Activated CD4-positive, alpha-beta T cell treated with anti-CD3 and anti-CD28 coated beads for 4 hours (primary cell): ENCODE measurements at regions not wholly inside any gene's neighbourhood (a gene's known extent, or its start where the extent isn't known, plus 50 kb on each side); places are given as distances from the start of the nearest gene placed in this dataset.
A peak's percentile ranks its signal among the peaks of the same experiment; 100 is the strongest.
"Not testable (repeated sequence)": the region's sequence is repeated elsewhere in the genome, so short reads cannot be mapped to it uniquely, and the experiment has no call there.

Experiments used
- DNase-seq, 2 donors: peaks; one replicate each; pipeline ENCODE4 v3.0.0-alpha.2; 2020

- no peak for DNase-seq
Measured at GRCh38 chr1:38608202-38608864, 251.2 kb downstream of the RRAGC start.

GRCh38 chr1:38607526-38607925 lies 252.0 kb downstream of the RRAGC start:
- no peak for DNase-seq

GRCh38 chr1:38605063-38605462 lies 254.5 kb downstream of the RRAGC start:
- no peak for DNase-seq

- DNase-seq, result no peak
Measured at GRCh38 chr1:38603907-38604306, 255.7 kb downstream of the RRAGC start.

DNA sequence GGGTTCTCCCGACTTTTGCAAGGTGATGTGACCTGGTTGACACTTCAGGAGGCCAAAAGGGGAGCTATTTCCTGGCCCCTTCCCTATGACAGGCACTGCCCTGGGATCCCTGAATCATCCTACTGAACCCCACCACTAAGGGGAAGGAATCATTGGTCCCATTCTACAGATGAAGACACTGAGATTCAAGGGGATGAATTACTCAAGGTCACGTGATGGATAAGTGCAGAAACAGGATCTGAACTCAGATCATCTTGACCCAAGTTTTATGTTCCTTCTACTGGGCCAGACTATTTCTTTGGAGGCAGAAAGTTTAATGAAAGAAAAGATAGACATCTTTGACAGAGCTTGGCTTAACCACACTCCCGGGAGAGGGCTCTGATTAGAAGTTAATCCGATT lies 258.7 kb downstream of the RRAGC start:
- DNase-seq, result no peak

DNA sequence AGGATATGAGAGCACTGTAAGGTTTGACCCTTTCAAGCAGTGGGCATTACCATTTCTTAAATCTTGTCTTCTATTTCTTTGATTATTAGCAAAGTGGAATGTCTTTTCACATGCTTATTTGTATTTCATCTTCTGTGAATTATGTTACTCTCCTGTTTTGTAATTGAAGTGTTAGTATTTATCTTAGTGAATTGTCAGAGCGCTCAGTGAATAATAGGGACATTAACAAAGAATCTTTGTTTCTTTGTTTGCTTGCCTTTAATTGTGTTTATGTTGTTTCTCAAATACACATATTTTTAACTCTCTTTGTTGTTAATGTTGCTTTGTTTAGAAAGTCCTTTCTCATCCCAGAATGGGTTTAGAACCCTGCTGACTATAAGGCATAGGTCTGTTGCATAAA lies 259.3 kb downstream of the RRAGC start:
- DNase-seq, result no peak

GRCh38 chr1:38598118-38598517 lies 261.5 kb downstream of the RRAGC start:
- no peak for DNase-seq

DNA sequence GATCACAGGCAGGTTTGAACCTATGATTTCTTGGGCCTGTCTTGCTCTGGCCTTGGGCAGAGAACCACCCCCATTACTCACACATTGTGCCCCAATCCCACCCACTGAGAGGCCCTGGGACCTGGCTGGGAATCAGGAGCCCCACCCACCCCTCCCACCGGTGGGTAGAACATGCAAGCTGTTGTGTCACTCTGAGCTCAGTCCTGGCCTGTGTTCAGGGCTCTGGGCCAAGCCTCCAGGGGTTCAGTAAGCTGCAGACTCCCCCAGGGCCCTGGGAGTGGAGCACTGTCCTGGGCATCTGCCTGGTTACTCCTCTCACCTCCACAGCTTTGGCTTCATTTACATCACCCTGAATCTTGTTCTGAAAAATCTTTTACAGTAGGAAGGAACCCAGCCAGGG lies 270.5 kb downstream of the RRAGC start:
- DNase-seq, result no peak

GRCh38 chr1:38587766-38588165 lies 271.8 kb downstream of the RRAGC start:
- no peak for DNase-seq

GRCh38 chr1:38586993-38587646 lies 272.5 kb downstream of the RRAGC start:
- DNase-seq, result peak; percentile 26 to 51

- no peak for DNase-seq
Measured at GRCh38 chr1:38585971-38586370, 273.6 kb downstream of the RRAGC start.

- no peak for DNase-seq
Measured at GRCh38 chr1:38585460-38585859, 274.1 kb downstream of the RRAGC start.

DNA sequence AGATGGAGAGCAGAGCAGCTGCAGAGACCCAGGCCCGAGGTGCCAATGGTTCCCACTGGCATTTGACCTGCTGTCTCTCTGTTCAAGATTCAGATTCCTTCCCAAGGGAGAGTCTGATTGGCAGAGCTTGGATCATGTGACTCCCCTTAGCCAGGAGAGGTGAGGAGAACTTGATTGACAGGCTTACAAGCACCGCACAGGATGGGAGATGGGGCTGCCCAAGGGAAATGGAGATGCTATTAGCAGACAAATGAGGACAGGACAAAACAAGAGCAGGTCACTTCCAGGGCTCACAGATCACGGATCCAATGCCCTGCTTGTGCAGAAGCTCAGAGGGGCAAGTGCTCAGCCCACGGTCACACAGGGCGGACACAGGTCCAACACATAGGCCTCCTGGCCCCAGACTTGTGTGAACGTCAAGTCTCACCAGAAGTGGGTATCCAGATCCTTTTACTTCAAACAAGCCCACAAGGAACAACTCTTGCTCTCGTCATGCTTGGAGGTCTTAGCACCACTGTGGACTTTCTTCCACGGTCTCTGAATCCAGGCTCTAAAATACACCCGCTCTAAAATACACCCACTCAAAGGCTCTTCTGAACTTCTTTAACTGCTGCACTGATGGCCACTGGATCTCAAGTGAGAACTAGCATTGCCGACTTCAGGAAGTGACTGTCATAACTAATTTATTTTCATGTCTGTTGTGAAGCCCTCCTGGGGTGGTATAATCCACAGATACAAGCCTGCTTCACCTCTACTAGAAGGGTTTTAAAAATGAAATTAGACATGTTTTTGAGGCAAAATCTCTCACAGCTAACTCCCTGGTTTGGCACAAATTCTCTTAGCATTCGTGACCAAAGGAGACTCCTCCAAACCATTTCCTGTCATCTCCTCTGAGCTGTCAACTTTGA lies 274.9 kb downstream of the RRAGC start:
- no peak for DNase-seq

DNA sequence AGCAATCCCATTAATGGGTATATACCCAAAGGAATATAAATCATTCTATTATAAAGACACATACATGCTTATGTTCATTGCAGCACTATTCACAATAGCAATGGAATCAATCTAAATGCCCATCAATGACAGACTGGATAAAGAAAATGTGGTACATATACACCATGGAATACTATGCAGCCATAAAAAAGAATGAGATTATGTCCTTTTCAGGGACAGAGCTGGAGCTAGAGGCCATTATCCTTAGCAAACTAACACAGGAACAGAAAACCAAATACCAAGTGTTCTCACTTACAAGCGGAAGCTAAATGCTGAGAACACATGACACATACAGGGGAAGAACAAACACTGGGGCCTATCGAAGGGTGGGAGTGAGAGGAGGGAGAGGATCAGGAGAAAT lies 276.3 kb downstream of the RRAGC start:
- DNase-seq, result not testable (repeated sequence)

DNA sequence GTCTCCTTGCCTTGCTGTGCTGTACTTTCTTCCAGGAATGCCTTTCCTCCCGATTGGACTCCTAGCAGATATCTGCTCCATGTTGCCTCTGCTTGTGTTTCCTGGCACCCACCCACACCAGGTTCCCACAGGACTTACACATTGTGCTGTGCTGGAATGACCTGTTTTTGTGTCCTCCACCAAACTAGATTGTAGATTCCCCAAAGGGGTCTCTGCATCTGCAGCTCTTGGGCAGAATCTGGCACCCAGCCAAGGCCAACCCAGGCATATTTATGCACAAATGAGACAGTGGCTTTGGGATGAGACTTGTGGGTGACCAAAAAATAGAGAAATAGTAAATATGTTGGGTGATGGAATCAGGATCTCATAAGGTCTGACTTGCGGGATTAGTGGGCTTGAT lies 278.2 kb downstream of the RRAGC start:
- no peak for DNase-seq

- DNase-seq, result no peak
Measured at GRCh38 chr1:38580594-38580993, 279.0 kb downstream of the RRAGC start.

DNA sequence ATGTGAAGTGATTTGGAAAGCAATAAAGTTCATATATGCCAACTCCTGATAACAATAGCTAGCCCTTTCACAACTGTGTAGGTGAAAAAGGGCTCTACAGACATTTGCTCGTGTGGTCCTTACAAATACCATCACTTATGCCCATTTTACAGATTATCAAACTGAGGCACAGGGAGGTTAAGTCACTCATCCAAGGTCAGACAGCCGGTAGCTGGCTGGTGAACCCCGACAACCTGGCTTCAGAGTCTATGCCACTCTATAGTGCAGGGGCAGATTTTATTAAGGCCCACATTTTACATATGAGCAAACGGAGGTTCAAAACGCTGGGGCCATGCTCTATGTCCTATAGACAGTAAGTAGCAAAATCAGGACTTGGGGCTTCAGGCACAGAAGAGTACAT lies 280.5 kb downstream of the RRAGC start:
- DNase-seq, result no peak

GRCh38 chr1:38578271-38578951 lies 281.2 kb downstream of the RRAGC start:
- no peak for DNase-seq

DNA sequence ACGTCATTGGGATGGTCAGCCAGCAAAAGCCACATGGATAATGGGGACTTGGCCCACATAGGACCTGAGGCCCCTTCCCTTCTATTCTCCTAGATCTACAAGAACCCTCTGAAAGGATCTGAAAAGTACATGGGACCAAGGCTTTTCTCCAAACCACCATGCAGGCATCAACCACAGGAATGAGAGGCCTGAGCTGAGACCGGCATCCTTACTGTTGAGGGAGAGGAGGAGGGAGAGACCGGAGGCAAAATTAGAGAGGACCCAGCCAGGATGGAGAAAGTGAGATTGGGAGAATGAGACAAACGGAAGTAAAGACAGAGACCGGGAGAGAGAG lies 281.7 kb downstream of the RRAGC start:
- DNase-seq, result no peak

DNA sequence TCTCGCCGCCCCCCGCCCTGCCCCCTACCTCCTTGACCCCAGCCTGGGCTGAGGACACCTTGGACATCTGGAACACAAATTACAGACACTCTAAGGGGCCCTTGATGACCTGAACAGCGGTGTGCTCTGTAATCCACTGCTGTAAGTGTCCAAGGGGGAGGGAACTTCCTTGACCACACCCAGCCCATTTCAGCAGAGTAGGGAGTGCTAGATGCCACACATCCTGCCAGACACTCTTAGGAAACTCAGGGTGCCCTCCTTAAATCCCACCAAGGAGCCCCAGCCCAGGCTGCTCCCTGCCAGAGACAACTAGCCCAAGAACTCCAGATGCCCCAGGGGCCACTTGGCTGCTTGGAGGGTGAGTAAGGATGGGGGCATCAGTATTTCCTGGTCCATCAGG lies 282.2 kb downstream of the RRAGC start:
- no peak for DNase-seq

DNA sequence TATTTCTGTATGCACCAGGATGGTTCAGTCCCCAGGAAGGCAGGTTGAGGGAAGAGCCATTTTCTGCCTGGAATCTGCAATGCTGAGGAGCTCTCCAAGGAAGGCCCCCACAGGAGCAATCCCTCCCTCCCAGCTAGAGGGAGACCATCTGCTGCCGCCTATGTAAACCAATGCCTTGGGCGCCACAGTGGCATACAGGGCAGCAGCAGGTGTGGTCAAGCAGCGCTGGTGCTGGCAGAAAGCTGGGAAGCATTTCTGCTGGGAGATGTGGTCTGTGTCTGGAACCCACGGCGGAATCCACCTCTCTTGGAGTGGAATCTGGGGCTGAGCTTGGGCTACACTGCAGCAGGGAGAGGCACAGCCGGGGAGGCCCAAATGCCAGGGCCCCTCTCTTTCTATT lies 283.3 kb downstream of the RRAGC start:
- no peak for DNase-seq

- DNase-seq, result no peak
Measured at GRCh38 chr1:38571726-38572125, 287.8 kb downstream of the RRAGC start.

GRCh38 chr1:38570657-38570975 lies 289.0 kb downstream of the RRAGC start:
- DNase-seq, result no peak
